Activated T-cell treated with anti-CD3 and anti-CD28 coated beads for 48 hours (primary cell): ENCODE measurements at regions not wholly inside any gene's neighbourhood (a gene's known extent, or its start where the extent isn't known, plus 50 kb on each side); places are given as distances from the start of the nearest gene placed in this dataset.
"Not testable (repeated sequence)": the region's sequence is repeated elsewhere in the genome, so short reads cannot be mapped to it uniquely, and the experiment has no call there.

Experiments used
- DNase-seq: peaks from one replicate; pipeline ENCODE4 v3.0.0-alpha.2; 2020; ENCODE audit warnings: low read depth

GRCh38 chr9:90979639-90980038 is 178.0 kb downstream of the SYK start:
- DNase-seq = no peak

GRCh38 chr9:90981726-90982125 is 180.1 kb downstream of the SYK start:
- DNase-seq = no peak

- no peak for DNase-seq
Observed at GRCh38 chr9:90983394-90983793, 181.8 kb downstream of the SYK start.

GRCh38 chr9:90985631-90986030 is 184.0 kb downstream of the SYK start:
- DNase-seq = no peak

GRCh38 chr9:90986161-90986560 is 184.5 kb downstream of the SYK start:
- DNase-seq = no peak

- no peak for DNase-seq
Observed at GRCh38 chr9:90987566-90987965, 185.9 kb downstream of the SYK start.

GRCh38 chr9:90988318-90988717 is 186.7 kb downstream of the SYK start:
- DNase-seq = no peak

- no peak for DNase-seq
Observed at GRCh38 chr9:90991953-90992352, 190.3 kb downstream of the SYK start.

GRCh38 chr9:90995516-90995915 is 193.9 kb downstream of the SYK start:
- no peak for DNase-seq

- no peak for DNase-seq
Observed at GRCh38 chr9:90996154-90997065, 194.8 kb downstream of the SYK start.

- DNase-seq = no peak
Observed at GRCh38 chr9:90998573-90998972, 197.0 kb downstream of the SYK start.

GRCh38 chr9:90999425-91000397 is 198.1 kb downstream of the SYK start:
- DNase-seq = no peak

GRCh38 chr9:91001146-91001611 is 199.6 kb downstream of the SYK start:
- DNase-seq = no peak

- DNase-seq = no peak
Observed at GRCh38 chr9:91004484-91004883, 202.9 kb downstream of the SYK start.

GRCh38 chr9:91004992-91005391 is 203.4 kb downstream of the SYK start:
- DNase-seq = no peak

GRCh38 chr9:91006046-91006445 is 204.4 kb downstream of the SYK start:
- DNase-seq = no peak

GRCh38 chr9:91008568-91008967 is 206.9 kb downstream of the SYK start:
- no peak for DNase-seq

- no peak for DNase-seq
Observed at GRCh38 chr9:91011891-91012290, 210.3 kb downstream of the SYK start.

GRCh38 chr9:91012933-91013841 is 211.6 kb downstream of the SYK start:
- no peak for DNase-seq

- no peak for DNase-seq
Observed at GRCh38 chr9:91017245-91017644, 215.6 kb downstream of the SYK start.

GRCh38 chr9:91019871-91020270 is 218.3 kb downstream of the SYK start:
- not testable (repeated sequence) for DNase-seq

GRCh38 chr9:91021656-91022055 is 220.0 kb downstream of the SYK start:
- DNase-seq = not testable (repeated sequence)
